NCI-H2107 treated with DMSO at 0.1 percent for 48 hours (cell line): ENCODE measurements at regions not wholly inside any gene's neighbourhood (a gene's known extent, or its start where the extent isn't known, plus 50 kb on each side); places are given as distances from the start of the nearest gene placed in this dataset.
A peak's percentile ranks its signal among the peaks of the same experiment; 100 is the strongest.

ENCODE experiments used
- DNase-seq: peaks from one replicate; lab custom pipeline; 2025; ENCODE audit not compliant: unreplicated experiment; lab: John Stamatoyannopoulos, UW

- DNase-seq: no peak
These were observed 550.3 kb downstream of the NUF2 start for GRCh38 chr1:163872067-163872466.

GRCh38 chr1:163874070-163874469 is 552.3 kb downstream of the NUF2 start:
- no peak for DNase-seq

GRCh38 chr1:163875200-163875926 is 553.6 kb downstream of the NUF2 start:
- DNase-seq: peak; percentile 53

GRCh38 chr1:163875927-163876320 is 554.2 kb downstream of the NUF2 start:
- no peak for DNase-seq

GRCh38 chr1:163876546-163876945 is 554.8 kb downstream of the NUF2 start:
- no peak for DNase-seq

GRCh38 chr1:163877016-163877415 is 555.3 kb downstream of the NUF2 start:
- no peak for DNase-seq

- no peak for DNase-seq
These were observed 563.8 kb downstream of the NUF2 start for GRCh38 chr1:163885510-163885909.

- no peak for DNase-seq
These were observed 574.2 kb downstream of the NUF2 start for GRCh38 chr1:163896001-163896400.

GRCh38 chr1:163897412-163898155 is 575.8 kb downstream of the NUF2 start:
- DNase-seq: no peak

GRCh38 chr1:163906283-163906682 is 584.5 kb downstream of the NUF2 start:
- DNase-seq: no peak

GRCh38 chr1:163912170-163912884 is 590.6 kb downstream of the NUF2 start:
- DNase-seq: no peak

- DNase-seq: no peak
These were observed 593.1 kb downstream of the NUF2 start for GRCh38 chr1:163914785-163915413.

GRCh38 chr1:163922743-163923201 is 601.0 kb downstream of the NUF2 start:
- DNase-seq: no peak

- no peak for DNase-seq
These were observed 602.3 kb downstream of the NUF2 start for GRCh38 chr1:163924041-163924440.

GRCh38 chr1:163927493-163927892 is 605.7 kb downstream of the NUF2 start:
- DNase-seq: no peak

- peak; percentile 32 for DNase-seq
These were observed 606.3 kb downstream of the NUF2 start for GRCh38 chr1:163928069-163928468.

GRCh38 chr1:163928651-163929050 is 606.9 kb downstream of the NUF2 start:
- DNase-seq: no peak

- no peak for DNase-seq
These were observed 611.1 kb downstream of the NUF2 start for GRCh38 chr1:163932901-163933300.

- DNase-seq: no peak
These were observed 611.7 kb downstream of the NUF2 start for GRCh38 chr1:163933437-163933836.

- no peak for DNase-seq
These were observed 614.1 kb downstream of the NUF2 start for GRCh38 chr1:163935738-163936374.

GRCh38 chr1:163959622-163960021 is 599.4 kb upstream of the PBX1 start:
- no peak for DNase-seq
